ENCODE measurements at regions not wholly inside any gene's neighbourhood (a gene's known extent, or its start where the extent isn't known, plus 50 kb on each side); places are given as distances from the start of the nearest gene placed in this dataset.

GRCh38 chr18:1012775-1013174, 108.1 kb downstream of the ADCYAP1 start:
- TF ChIP-seq, protein P1, sequence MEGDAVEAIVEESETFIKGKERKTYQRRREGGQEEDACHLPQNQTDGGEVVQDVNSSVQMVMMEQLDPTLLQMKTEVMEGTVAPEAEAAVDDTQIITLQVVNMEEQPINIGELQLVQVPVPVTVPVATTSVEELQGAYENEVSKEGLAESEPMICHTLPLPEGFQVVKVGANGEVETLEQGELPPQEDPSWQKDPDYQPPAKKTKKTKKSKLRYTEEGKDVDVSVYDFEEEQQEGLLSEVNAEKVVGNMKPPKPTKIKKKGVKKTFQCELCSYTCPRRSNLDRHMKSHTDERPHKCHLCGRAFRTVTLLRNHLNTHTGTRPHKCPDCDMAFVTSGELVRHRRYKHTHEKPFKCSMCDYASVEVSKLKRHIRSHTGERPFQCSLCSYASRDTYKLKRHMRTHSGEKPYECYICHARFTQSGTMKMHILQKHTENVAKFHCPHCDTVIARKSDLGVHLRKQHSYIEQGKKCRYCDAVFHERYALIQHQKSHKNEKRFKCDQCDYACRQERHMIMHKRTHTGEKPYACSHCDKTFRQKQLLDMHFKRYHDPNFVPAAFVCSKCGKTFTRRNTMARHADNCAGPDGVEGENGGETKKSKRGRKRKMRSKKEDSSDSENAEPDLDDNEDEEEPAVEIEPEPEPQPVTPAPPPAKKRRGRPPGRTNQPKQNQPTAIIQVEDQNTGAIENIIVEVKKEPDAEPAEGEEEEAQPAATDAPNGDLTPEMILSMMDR (IDR thresholded peaks at IDR 0.05; ENCODE audit: borderline replicate concordance, extremely low read depth, low read length, poor library complexity, severe bottlenecking) = no peak
- TF ChIP-seq EZH2 (IDR thresholded peaks at IDR 0.05; ENCODE audit: borderline replicate concordance, low read depth, low read length, severe bottlenecking) = no peak

Measured in DND-41 (cell line).